ENCODE measurements at regions not wholly inside any gene's neighbourhood (a gene's known extent, or its start where the extent isn't known, plus 50 kb on each side); places are given as distances from the start of the nearest gene placed in this dataset.

GRCh38 chr3:84292128-84292527 lies 666.7 kb upstream of the CADM2 start:
- Histone ChIP-seq H3K9ac (ENCODE audit: insufficient read depth, low read length) (no peak overlapping the region), H2AFZ (ENCODE audit: low read length) (no peak overlapping the region), H4K20me1 (ENCODE audit: control insufficient read depth, extremely low read depth, insufficient read depth, low read length) (no peaks in the 10 kb centered on the region), H3K27ac (ENCODE audit: insufficient read depth, low read length) (no peak overlapping the region), H3K4me3 (replicated peaks in 1 of 4; ENCODE audit: control extremely low read depth in 1 of 4, insufficient read depth in 1 of 4, low read depth in 3 of 4, low read length in 4 of 4) (no peak overlapping the region), H3K4me1 (ENCODE audit: control insufficient read depth, extremely low read depth, insufficient read depth, low read length) (no peaks in the 10 kb centered on the region), H3K4me2 (ENCODE audit: extremely low read depth, insufficient read depth, low read length) (no peak overlapping the region), H3K27me3 (ENCODE audit: control insufficient read depth, insufficient read depth, low read length) (no peaks in the 10 kb centered on the region), H3K36me3 (ENCODE audit: control insufficient read depth, insufficient read depth, low read length) (no peaks in the 10 kb centered on the region), H3K79me2 (ENCODE audit: control insufficient read depth, insufficient read depth, low read length) (no peaks in the 10 kb centered on the region), H3K9me3 (ENCODE audit: control insufficient read depth, insufficient read depth, low read depth, low read length) (no peaks in the 10 kb centered on the region)
- TF ChIP-seq EZH2 (IDR thresholded peaks at IDR 0.05; ENCODE audit: low read length, missing control alignments) (no peak), CTCF (conservative IDR thresholded peaks at IDR 0.05 in 1 of 2, IDR thresholded peaks at IDR 0.05 in 1 of 2; ENCODE audit: low read depth in 1 of 2, low read length in 2 of 2) (no peak)
- no peak for DNase-seq (ENCODE audit: low read depth in 2 of 2)

- Histone ChIP-seq H3K27me3 (ENCODE audit: control insufficient read depth, insufficient read depth, low read length) (no peaks in the 10 kb centered on the region), H3K4me2 (ENCODE audit: extremely low read depth, insufficient read depth, low read length) (no peak overlapping the region), H3K27ac (ENCODE audit: insufficient read depth, low read length) (no peak overlapping the region), H3K9me3 (ENCODE audit: control insufficient read depth, insufficient read depth, low read depth, low read length) (no peaks in the 10 kb centered on the region), H3K9ac (ENCODE audit: insufficient read depth, low read length) (no peak overlapping the region), H3K79me2 (ENCODE audit: control insufficient read depth, insufficient read depth, low read length) (no peaks in the 10 kb centered on the region), H3K36me3 (ENCODE audit: control insufficient read depth, insufficient read depth, low read length) (no peaks in the 10 kb centered on the region), H3K4me1 (ENCODE audit: control insufficient read depth, extremely low read depth, insufficient read depth, low read length) (no peaks in the 10 kb centered on the region), H3K4me3 (replicated peaks in 1 of 4; ENCODE audit: control extremely low read depth in 1 of 4, insufficient read depth in 1 of 4, low read depth in 3 of 4, low read length in 4 of 4) (no peak overlapping the region), H2AFZ (ENCODE audit: low read length) (no peak overlapping the region), H4K20me1 (ENCODE audit: control insufficient read depth, extremely low read depth, insufficient read depth, low read length) (no peaks in the 10 kb centered on the region)
- no peak for TF ChIP-seq CTCF (conservative IDR thresholded peaks at IDR 0.05 in 1 of 2, IDR thresholded peaks at IDR 0.05 in 1 of 2; ENCODE audit: low read depth in 1 of 2, low read length in 2 of 2)
- TF ChIP-seq EZH2 (IDR thresholded peaks at IDR 0.05; ENCODE audit: low read length, missing control alignments) = no peak
- no peak for DNase-seq (ENCODE audit: low read depth in 2 of 2)
Observed at GRCh38 chr3:84299329-84299728, 659.5 kb upstream of the CADM2 start.

- no peak overlapping the region for H3K4me3 ChIP-seq (replicated peaks in 1 of 4; ENCODE audit: control extremely low read depth in 1 of 4, insufficient read depth in 1 of 4, low read depth in 3 of 4, low read length in 4 of 4)
- H3K27ac ChIP-seq (ENCODE audit: insufficient read depth, low read length) = no peak overlapping the region
- no peaks in the 10 kb centered on the region for H4K20me1 ChIP-seq (ENCODE audit: control insufficient read depth, extremely low read depth, insufficient read depth, low read length)
- no peaks in the 10 kb centered on the region for H3K4me1 ChIP-seq (ENCODE audit: control insufficient read depth, extremely low read depth, insufficient read depth, low read length)
- H3K9ac ChIP-seq (ENCODE audit: insufficient read depth, low read length) = no peak overlapping the region
- no peak overlapping the region for H2AFZ ChIP-seq (ENCODE audit: low read length)
- no peaks in the 10 kb centered on the region for H3K36me3 ChIP-seq (ENCODE audit: control insufficient read depth, insufficient read depth, low read length)
- no peaks in the 10 kb centered on the region for H3K79me2 ChIP-seq (ENCODE audit: control insufficient read depth, insufficient read depth, low read length)
- TF ChIP-seq CTCF (conservative IDR thresholded peaks at IDR 0.05 in 1 of 2, IDR thresholded peaks at IDR 0.05 in 1 of 2; ENCODE audit: low read depth in 1 of 2, low read length in 2 of 2) = no peak
- TF ChIP-seq EZH2 (IDR thresholded peaks at IDR 0.05; ENCODE audit: low read length, missing control alignments) = no peak
- H3K9me3 ChIP-seq (ENCODE audit: control insufficient read depth, insufficient read depth, low read depth, low read length) = no peaks in the 10 kb centered on the region
- no peaks in the 10 kb centered on the region for H3K27me3 ChIP-seq (ENCODE audit: control insufficient read depth, insufficient read depth, low read length)
- no peak for DNase-seq (ENCODE audit: low read depth in 2 of 2)
- no peak overlapping the region for H3K4me2 ChIP-seq (ENCODE audit: extremely low read depth, insufficient read depth, low read length)
Observed at GRCh38 chr3:84304214-84304613, 654.6 kb upstream of the CADM2 start.

Measured in fibroblast of lung (primary cell).